GM12875 (cell line): ENCODE measurements at regions not wholly inside any gene's neighbourhood (a gene's known extent, or its start where the extent isn't known, plus 50 kb on each side); places are given as distances from the start of the nearest gene placed in this dataset.
"Not testable (repeated sequence)": the region's sequence is repeated elsewhere in the genome, so short reads cannot be mapped to it uniquely, and the experiment has no call there.

Experiments
- H3K4me3 ChIP-seq: one replicate; pipeline ENCODE4 v1.5.1; 2011; ENCODE audit warnings: low read depth, low read length, control low read depth
- TF ChIP-seq, protein P1 (sequence below): IDR thresholded peaks from 2 replicates; pipeline ENCODE4 v1.5.1; 2011; ENCODE audit warnings: low read depth, mild to moderate bottlenecking, control low read depth, inconsistent platforms, low read length, moderate library complexity, borderline replicate concordance; ENCODE audit not compliant: insufficient read depth

GRCh38 chr1:234827181-234827580 is 217.2 kb upstream of the IRF2BP2 start:
- TF ChIP-seq, protein P1, sequence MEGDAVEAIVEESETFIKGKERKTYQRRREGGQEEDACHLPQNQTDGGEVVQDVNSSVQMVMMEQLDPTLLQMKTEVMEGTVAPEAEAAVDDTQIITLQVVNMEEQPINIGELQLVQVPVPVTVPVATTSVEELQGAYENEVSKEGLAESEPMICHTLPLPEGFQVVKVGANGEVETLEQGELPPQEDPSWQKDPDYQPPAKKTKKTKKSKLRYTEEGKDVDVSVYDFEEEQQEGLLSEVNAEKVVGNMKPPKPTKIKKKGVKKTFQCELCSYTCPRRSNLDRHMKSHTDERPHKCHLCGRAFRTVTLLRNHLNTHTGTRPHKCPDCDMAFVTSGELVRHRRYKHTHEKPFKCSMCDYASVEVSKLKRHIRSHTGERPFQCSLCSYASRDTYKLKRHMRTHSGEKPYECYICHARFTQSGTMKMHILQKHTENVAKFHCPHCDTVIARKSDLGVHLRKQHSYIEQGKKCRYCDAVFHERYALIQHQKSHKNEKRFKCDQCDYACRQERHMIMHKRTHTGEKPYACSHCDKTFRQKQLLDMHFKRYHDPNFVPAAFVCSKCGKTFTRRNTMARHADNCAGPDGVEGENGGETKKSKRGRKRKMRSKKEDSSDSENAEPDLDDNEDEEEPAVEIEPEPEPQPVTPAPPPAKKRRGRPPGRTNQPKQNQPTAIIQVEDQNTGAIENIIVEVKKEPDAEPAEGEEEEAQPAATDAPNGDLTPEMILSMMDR: no peak

DNA sequence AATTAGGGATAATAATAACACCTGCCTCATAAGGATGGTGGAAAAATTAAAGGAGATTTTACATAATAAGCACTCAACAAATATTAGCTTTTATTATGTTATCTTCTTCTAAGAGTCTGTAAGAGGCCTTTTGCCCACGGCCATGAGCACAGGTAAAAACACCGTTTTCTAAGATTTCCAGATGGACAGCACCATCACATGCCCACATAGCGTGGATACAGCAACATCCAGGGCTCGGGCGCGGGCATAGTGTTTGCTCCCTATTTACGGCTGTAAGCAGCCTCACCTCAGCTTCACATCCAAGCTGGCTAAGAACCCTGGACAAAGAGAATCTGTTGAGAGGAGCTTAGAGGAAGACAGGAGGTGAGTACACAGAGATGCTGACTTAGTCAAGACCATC is 216.4 kb upstream of the IRF2BP2 start:
- H3K4me3 ChIP-seq: no peak overlapping the region
- TF ChIP-seq, protein P1: no peak

More at GRCh38 chr1:234827181-234827580, 217.2 kb upstream of the IRF2BP2 start:
- no peak overlapping the region for H3K4me3 ChIP-seq

DNA sequence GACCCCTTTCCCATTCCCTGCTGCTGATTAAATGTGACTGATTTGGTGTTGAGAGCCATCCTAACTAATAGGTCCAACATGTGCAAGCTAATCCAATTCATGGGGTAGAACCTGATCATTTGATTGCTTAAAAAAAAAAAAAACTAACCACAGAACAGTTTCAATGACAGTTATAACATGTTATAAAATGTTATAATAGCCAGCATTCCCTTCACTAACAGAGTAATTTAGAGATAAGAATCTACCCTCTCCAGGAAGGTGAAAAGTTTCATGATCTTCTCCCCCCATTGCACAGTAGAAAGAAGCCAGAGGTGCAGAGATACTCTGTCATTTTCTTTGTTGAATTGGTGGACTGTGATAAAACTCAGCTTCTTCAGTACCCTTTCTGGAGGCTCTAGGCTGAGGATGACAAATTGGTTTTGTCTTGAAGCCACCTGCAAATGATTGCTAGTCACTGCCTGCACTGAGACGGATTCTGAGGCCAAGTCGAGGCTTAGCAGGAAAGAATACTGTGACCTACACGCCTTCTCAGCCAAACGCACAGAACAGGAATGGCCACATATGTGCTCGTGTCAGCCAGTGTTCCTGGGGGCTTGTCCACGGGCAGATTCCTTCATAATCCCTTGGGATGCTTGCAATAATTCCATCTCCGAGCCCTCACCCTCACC is 215.7 kb upstream of the IRF2BP2 start:
- TF ChIP-seq, protein P1: no peak

DNA sequence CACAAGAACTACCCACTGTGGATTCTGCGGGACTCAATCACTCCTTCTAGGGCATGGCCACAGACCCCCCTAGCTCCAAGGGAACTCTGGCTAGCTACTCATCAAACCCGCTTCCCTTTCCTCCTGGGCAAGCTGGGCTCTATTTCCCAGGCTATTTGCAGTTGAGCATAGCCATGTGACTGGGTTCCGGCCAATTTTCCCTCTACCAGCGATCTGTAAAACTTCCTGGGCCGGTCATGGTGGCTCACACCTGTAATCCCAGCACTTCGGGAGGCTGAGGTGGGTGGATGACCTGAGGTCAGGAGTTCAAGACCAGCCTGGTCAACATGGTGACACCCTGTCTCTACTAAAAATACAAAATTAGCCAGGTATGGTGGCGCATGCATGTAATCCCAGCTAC is 214.9 kb upstream of the IRF2BP2 start:
- not testable (repeated sequence) for H3K4me3 ChIP-seq

More for the DNA sequence above, 215.7 kb upstream of the IRF2BP2 start:
- no peak overlapping the region for H3K4me3 ChIP-seq

- TF ChIP-seq, protein P1: no peak
- no peak overlapping the region for H3K4me3 ChIP-seq
These were observed 213.5 kb upstream of the IRF2BP2 start for GRCh38 chr1:234823191-234824176.

DNA sequence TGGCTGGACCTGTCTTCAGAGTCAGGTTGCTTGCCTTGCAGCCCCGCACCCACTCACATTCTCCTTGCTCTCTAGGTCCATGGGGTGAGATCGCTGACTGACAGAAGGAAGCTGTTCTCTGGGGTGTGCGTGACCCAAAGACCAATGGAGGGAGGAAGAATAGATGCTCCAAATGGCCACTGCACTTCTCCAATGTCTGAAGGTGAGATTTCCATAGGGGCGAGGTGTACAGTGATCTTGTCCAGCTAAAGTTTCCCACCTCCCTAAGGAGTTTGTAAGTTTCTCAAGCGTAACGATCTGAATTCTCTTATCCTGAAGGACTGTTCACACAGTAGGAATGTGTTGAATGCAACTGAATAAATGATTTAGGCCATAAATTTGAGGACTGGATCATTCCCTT is 211.9 kb upstream of the IRF2BP2 start:
- TF ChIP-seq, protein P1: no peak

DNA sequence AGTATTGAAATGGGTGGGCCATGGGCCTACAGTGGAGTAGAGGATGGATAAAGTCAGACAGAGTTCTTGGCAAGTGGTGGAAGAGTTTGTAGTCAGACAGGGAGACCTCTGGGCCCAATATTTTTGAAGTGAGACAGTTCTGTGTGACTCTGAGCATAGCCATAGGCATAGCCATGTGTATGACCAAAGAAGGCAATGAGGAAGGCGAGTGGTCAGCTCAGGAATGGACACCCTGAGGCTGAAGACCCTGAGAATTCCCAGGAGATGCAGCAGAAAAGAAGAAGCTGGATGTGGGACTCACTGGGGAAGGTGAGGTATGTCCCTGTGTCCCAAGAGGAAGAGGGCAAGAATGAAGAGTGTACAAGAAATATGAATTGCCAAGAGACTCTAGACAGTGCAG is 210.6 kb upstream of the IRF2BP2 start:
- TF ChIP-seq, protein P1: no peak
- no peak overlapping the region for H3K4me3 ChIP-seq

More for the DNA sequence above, 211.9 kb upstream of the IRF2BP2 start:
- H3K4me3 ChIP-seq: no peak overlapping the region

GRCh38 chr1:234819845-234820244 is 209.9 kb upstream of the IRF2BP2 start:
- not testable (repeated sequence) for H3K4me3 ChIP-seq

DNA sequence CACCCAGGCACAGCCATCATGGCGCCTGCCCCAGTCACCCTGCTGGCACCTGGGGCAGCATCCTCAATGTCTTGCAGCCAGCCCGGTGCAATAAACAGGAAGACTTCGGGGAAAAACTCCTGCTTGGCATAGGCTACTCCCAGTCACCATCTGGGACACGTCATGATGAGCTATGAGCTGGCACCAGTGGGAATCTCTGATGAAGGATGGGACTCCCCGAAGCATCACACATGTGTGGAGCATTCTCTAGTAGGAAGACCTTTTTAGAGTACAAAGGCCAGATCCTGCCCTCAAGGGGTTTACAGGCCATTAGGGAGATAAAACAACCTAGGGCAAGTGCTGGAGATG is 208.0 kb upstream of the IRF2BP2 start:
- not testable (repeated sequence) for H3K4me3 ChIP-seq

DNA sequence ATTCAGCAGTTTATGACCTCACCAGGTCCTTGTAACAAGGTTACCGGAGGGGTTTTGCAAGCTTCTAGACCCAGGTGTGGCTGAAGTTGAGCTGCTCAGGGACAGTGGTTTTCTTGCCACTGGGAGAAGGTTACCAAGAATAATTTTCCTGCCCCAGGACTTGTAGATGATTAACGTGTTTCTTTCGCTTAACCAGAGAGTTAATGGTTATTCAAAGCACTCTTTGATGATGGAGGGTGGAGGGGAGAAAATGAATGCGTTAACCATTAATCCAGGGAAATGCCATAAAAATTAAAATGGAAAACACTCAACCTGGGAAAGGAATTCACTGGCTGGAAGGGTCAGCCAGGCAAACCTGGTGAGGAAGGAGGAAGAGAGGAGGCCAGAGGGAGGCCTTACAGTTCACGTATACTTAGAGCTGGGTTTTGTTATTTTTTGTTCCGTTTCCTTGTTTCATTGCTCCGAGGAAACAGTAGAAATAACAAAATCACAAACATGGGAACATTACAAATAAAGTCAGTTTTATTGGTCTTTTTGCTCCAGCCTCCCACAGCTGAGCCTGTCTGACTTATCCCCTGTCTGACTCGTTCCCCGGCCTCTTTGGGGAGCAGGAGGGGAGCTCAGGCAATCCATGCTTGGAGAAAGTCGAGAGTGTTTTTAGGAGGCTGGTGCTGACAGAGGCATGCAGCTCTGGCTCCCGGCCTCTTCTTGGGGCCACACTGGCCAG is 207.5 kb upstream of the IRF2BP2 start:
- not testable (repeated sequence) for H3K4me3 ChIP-seq

DNA sequence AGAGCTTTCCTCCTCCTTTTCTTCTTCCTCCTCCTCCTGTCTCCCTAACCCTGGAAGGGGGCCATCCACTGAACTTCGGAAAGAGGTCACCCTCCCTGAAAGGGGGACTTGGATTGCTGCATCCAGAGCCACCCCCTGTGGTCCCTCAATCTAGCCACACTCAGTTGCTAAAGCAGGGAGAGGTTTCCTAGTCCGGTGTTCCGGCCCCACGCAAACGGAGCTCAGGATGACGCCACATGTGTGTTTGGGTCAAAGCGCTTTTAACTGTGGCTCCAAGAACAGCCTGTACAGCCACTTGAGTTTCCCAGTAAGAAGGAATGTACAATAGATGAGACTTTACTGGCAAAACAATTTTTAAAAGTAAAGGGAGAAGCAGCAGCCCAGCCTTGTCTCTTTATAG is 206.9 kb upstream of the IRF2BP2 start:
- H3K4me3 ChIP-seq: not testable (repeated sequence)
